Breast epithelium (tissue), 4 donors: ENCODE measurements at regions not wholly inside any gene's neighbourhood (a gene's known extent, or its start where the extent isn't known, plus 50 kb on each side); places are given as distances from the start of the nearest gene placed in this dataset.

Experiments
- DNase-seq, 2 donors: peaks; one replicate each; pipeline ENCODE4 v3.0.0-alpha.2; 2019; ENCODE audit warnings: low spot score in 2 of 2
- H3K27ac ChIP-seq, 2 donors: fragments of 200-600 bp; sonication (generic) in 1 of 2; one replicate each; pipeline ENCODE4 v1.5.1; 2016 to 2019; ENCODE audit warnings: mild to moderate bottlenecking in 1 of 2
- H3K27me3 ChIP-seq, 2 donors: fragments of 200-600 bp; sonication (generic) in 1 of 2; one replicate each; pipeline versions ENCODE4 v1.5.1 to v1.6.0; 2017 to 2019; ENCODE audit warnings: control low read depth in 1 of 2, mild to moderate bottlenecking in 1 of 2
- H3K36me3 ChIP-seq: fragments of 200-600 bp; one replicate; pipeline ENCODE4 v1.5.1; 2019
- H3K4me1 ChIP-seq, 2 donors: fragments of 200-600 bp; sonication (generic); one replicate each; pipeline ENCODE4 v1.5.1; 2016 to 2019; ENCODE audit warnings: control low read depth in 1 of 2
- H3K4me3 ChIP-seq, 3 donors: fragments of 200-600 bp; sonication (generic); 1 replicate in 2 of 3; 2 replicates in 1 of 3; pipeline ENCODE4 v1.5.1; 2016 to 2019; ENCODE audit warnings: mild to moderate bottlenecking in 3 of 3, moderate library complexity in 2 of 3
- H3K9me3 ChIP-seq, 2 donors: fragments of 200-600 bp; sonication (generic) in 1 of 2; one replicate each; pipeline ENCODE4 v1.5.1; 2016 to 2019; ENCODE audit warnings: control low read depth in 1 of 2
- POLR2A ChIP-seq: fragments of 450-650 bp; IDR thresholded peaks from one replicate; pipeline ENCODE4 v1.6.1; 2016; ENCODE audit warnings: antibody characterized with exemption, mild to moderate bottlenecking, moderate library complexity
- POLR2AphosphoS5 ChIP-seq, 3 donors: sonication (generic); formaldehyde crosslinking; IDR thresholded peaks; one replicate each; pipeline ENCODE4 v1.6.1; 2017; ENCODE audit warnings: antibody characterized with exemption in 3 of 3
- intact Hi-C: fragments of 100-400 bp; cut with DNase I; formaldehyde crosslinking; loops from one replicate; pipeline ENCODE4 v1.15.1; 2023; ENCODE audit warnings: low total_unique reads
- TF ChIP-seq, protein P1 (sequence below), 3 donors: fragments of 450-650 bp; IDR thresholded peaks; one replicate each; pipeline ENCODE4 v1.5.1; 2016 to 2017; ENCODE audit warnings: antibody characterized with exemption in 3 of 3, mild to moderate bottlenecking in 3 of 3, moderate library complexity in 3 of 3

DNA sequence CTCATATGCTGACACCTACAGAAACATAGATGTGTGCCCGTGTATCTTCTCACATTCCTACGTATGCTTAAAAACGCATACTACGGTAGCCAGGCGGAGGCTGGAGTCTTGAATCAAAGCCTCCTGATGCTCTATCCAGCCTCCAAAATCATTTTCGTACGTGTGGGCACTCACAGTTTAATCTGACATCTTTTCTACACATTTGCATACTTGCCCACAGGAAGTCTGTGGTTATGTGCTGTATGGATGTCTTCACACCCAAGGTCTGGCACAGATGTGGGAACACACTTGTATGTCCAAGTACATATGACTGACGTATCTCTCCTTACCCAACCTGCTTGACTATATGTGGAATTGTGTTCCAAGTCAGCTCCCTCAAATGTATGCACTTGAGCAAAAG, 561.8 kb upstream of the CADM1 start:
- H3K4me1 ChIP-seq = no peaks in the 10 kb centered on the region
- no peak for DNase-seq
- H3K27ac ChIP-seq = no peak overlapping the region
- TF ChIP-seq POLR2AphosphoS5 (IDR thresholded peaks at IDR 0.05) (no peak), POLR2A (no peak)
- TF ChIP-seq, protein P1, sequence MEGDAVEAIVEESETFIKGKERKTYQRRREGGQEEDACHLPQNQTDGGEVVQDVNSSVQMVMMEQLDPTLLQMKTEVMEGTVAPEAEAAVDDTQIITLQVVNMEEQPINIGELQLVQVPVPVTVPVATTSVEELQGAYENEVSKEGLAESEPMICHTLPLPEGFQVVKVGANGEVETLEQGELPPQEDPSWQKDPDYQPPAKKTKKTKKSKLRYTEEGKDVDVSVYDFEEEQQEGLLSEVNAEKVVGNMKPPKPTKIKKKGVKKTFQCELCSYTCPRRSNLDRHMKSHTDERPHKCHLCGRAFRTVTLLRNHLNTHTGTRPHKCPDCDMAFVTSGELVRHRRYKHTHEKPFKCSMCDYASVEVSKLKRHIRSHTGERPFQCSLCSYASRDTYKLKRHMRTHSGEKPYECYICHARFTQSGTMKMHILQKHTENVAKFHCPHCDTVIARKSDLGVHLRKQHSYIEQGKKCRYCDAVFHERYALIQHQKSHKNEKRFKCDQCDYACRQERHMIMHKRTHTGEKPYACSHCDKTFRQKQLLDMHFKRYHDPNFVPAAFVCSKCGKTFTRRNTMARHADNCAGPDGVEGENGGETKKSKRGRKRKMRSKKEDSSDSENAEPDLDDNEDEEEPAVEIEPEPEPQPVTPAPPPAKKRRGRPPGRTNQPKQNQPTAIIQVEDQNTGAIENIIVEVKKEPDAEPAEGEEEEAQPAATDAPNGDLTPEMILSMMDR (IDR thresholded peaks at IDR 0.05) = no peak
- H3K27me3 ChIP-seq = no peaks in the 10 kb centered on the region
- no peaks in the 10 kb centered on the region for H3K9me3 ChIP-seq
- H3K4me3 ChIP-seq = no peak overlapping the region
- H3K36me3 ChIP-seq = no peaks in the 10 kb centered on the region
- intact Hi-C loops = loop anchor here (10.0 kb wide), 1 partner anchor 1281 kb away; no protein-coding TSS in a partner anchor

DNA sequence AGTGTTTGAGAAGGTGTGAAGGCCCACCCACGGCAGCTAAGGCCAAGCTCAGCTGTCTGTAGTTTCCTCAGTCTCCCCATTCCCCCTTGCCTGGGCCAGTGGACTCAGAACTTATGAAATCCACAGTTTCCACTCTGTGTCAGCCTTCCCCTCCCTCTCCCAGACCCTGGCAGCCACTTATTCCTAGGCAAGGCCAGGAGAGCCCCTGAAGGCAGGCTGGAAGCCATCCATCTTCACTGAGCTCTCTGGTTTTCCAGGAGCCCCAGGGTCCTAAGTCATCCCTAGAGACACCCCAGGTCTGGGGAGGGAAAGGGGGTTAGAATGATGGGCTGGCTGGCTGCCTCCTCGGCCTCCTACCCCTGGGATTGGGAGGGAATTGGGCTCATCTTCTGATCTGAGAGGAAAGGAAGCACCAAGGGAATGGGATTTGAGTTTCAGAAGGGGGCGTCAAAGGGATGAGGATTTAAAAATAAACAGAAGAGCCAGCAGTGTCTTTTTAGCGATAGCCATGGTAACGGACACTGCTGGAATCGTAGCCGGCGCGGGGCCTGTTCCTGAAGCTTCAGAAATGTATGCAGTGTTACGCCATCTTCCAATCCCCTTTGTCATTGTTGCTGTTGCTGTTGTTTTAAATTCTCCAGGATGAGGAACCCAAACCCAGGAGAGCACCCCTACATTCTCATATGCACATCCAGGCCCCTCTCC, 561.1 kb upstream of the CADM1 start:
- Histone ChIP-seq H3K4me3 (no peak overlapping the region), H3K27ac (no peak overlapping the region), H3K36me3 (no peaks in the 10 kb centered on the region), H3K4me1 (no peaks in the 10 kb centered on the region), H3K27me3 (no peaks in the 10 kb centered on the region), H3K9me3 (no peaks in the 10 kb centered on the region)
- intact Hi-C loops = loop anchor here (10.0 kb wide), 1 partner anchor 1281 kb away; no protein-coding TSS in a partner anchor
- no peak for TF ChIP-seq POLR2AphosphoS5 (IDR thresholded peaks at IDR 0.05)
- TF ChIP-seq, protein P1 (IDR thresholded peaks at IDR 0.05) = no peak
- no peak for TF ChIP-seq POLR2A
- DNase-seq = no peak

DNA sequence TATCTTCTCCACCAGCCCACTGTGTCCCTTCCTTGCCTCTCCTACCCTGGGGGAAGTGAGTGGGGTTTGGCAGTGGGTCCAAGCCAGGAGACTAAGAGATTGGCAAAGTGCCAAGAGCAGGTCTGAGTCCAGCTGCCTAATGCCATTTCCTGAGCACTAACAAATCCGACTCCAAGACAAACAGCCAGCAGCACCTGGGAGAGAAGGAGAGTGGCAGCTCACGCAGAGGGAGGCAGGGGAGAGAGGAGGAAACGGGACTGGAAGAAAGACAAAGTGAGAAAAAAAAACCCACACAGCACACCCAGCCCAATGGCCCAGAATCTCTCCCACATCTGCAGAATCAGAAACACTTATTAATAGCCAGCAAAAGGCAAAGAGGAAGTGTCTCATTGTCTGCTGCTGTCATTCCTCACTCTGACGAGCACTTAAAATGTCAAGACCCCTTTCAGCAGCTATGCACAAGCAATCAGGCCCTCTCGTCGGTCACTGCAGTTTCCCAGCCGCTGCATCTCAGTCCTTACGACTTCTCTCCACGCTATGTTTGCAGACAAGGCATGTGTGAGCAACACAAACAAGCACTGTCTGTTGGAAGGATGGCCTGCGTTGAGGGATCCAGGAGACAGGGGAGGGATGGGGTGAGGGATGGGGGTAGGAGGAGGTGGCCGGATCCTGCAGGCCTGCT, 558.4 kb upstream of the CADM1 start:
- TF ChIP-seq POLR2AphosphoS5 (IDR thresholded peaks at IDR 0.05) (no peak), POLR2A (no peak)
- TF ChIP-seq, protein P1 (IDR thresholded peaks at IDR 0.05) = no peak
- Histone ChIP-seq H3K36me3 (no peaks in the 10 kb centered on the region), H3K4me1 (no peaks in the 10 kb centered on the region), H3K27ac (no peak overlapping the region), H3K27me3 (no peaks in the 10 kb centered on the region), H3K9me3 (no peaks in the 10 kb centered on the region), H3K4me3 (no peak overlapping the region)
- DNase-seq = peak in 1 of 2 donors; percentile 18
- intact Hi-C loops = loop anchor here (5.0 to 10.0 kb wide), 2 partner anchors 415 to 1278 kb away; no protein-coding TSS in a partner anchor

DNA sequence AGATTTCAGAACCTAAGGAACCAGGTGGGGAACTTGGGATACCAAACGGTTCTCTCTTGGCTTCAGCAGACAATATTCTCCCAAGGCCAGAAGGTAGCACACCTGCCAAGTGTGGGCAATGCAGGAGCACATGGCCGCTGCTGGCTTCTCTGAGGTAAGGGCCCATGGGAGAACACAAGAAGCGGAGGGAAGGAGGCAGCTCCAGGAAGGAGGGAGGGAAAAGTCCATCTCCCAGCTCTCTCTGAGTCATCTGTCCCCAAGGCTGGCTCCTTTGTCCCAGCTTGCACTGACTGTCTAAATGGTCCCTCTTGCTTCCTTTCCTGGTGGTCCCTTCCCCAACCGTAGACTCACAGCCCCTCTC, 557.9 kb upstream of the CADM1 start:
- Histone ChIP-seq H3K27ac (no peak overlapping the region), H3K4me1 (no peaks in the 10 kb centered on the region), H3K36me3 (no peaks in the 10 kb centered on the region), H3K9me3 (no peaks in the 10 kb centered on the region), H3K4me3 (no peak overlapping the region), H3K27me3 (no peaks in the 10 kb centered on the region)
- DNase-seq = peak in 1 of 2 donors; percentile 19
- TF ChIP-seq POLR2AphosphoS5 (IDR thresholded peaks at IDR 0.05) = no peak
- no peak for TF ChIP-seq POLR2A
- TF ChIP-seq, protein P1 (IDR thresholded peaks at IDR 0.05) = no peak
- intact Hi-C loops = loop anchor here (5.0 to 10.0 kb wide), 2 partner anchors 415 to 1277 kb away; no protein-coding TSS in a partner anchor

DNA sequence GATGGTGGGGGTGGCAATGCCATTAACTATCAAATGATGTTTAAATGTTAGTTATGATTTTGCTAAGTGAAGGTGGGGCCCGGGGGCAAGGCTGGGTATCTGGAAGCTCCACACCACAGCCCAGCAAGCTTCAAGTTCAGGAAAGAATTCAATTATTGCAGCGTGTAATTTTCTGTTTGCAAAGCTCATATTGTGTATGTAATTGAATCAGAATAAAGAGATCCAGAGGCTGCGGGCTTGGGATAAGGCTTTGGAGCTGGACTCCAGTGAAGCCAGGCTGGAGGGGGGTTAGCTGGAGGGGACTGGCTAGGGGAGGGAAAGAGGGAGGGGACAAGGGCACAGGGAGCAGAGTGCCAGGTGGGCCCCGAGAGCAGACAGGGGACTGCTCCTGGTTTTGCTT, 557.1 kb upstream of the CADM1 start:
- Histone ChIP-seq H3K27me3 (no peaks in the 10 kb centered on the region), H3K9me3 (no peaks in the 10 kb centered on the region), H3K4me1 (no peaks in the 10 kb centered on the region), H3K36me3 (no peaks in the 10 kb centered on the region), H3K4me3 (no peak overlapping the region), H3K27ac (no peak overlapping the region)
- intact Hi-C loops = loop anchor here (5.0 to 10.0 kb wide), 2 partner anchors 414 to 1277 kb away; no protein-coding TSS in a partner anchor
- TF ChIP-seq POLR2A (no peak), POLR2AphosphoS5 (IDR thresholded peaks at IDR 0.05) (no peak)
- TF ChIP-seq, protein P1 (IDR thresholded peaks at IDR 0.05) = no peak
- no peak for DNase-seq
